ENCODE measurements at regions not wholly inside any gene's neighbourhood (a gene's known extent, or its start where the extent isn't known, plus 50 kb on each side); places are given as distances from the start of the nearest gene placed in this dataset.

DNA sequence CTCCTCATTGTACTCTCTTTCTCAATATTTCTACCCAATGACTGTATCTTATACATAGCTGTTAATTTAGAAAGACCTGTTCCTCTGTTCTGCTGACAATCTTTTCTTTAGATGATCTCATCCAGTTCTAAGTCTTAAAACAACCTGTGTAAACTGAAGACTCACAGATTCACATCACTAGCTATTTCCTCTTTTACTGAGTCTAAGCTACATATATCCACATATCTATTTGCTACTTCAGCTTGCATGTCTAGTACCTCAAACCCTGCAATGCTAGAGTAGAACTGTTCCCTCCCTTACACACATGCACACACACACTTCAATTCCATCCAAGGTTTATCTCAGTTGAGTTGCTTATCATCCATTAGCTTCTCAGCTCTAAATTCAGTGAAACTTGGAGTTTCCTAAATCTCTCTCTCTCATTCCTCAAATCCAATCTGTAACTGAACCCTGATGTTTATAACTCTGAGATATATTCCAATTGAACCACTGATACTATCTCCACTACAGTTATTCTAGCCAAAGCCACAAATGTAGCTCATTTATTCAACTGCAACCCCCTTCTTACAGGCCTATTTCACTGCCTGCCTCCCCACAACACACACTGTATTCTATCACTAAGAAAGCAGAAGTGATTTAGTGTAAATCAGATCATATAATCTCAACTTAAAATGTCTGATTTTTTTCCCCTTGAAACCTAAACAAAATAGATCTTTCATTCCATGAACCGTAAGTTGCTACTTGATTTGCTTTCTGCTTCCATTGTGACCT is 1036.8 kb upstream of the POT1 start:
- TF ChIP-seq, protein P1, sequence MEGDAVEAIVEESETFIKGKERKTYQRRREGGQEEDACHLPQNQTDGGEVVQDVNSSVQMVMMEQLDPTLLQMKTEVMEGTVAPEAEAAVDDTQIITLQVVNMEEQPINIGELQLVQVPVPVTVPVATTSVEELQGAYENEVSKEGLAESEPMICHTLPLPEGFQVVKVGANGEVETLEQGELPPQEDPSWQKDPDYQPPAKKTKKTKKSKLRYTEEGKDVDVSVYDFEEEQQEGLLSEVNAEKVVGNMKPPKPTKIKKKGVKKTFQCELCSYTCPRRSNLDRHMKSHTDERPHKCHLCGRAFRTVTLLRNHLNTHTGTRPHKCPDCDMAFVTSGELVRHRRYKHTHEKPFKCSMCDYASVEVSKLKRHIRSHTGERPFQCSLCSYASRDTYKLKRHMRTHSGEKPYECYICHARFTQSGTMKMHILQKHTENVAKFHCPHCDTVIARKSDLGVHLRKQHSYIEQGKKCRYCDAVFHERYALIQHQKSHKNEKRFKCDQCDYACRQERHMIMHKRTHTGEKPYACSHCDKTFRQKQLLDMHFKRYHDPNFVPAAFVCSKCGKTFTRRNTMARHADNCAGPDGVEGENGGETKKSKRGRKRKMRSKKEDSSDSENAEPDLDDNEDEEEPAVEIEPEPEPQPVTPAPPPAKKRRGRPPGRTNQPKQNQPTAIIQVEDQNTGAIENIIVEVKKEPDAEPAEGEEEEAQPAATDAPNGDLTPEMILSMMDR (IDR thresholded peaks at IDR 0.05): no peak
- no peak for TF ChIP-seq POLR2A (IDR thresholded peaks at IDR 0.05)
